OCI-LY1 (cell line): ENCODE measurements at regions not wholly inside any gene's neighbourhood (a gene's known extent, or its start where the extent isn't known, plus 50 kb on each side); places are given as distances from the start of the nearest gene placed in this dataset.

ENCODE experiments used
- EZH2 ChIP-seq: fragments of 200-600 bp; sonication (generic), shearing (Covaris generic); IDR thresholded peaks from 2 replicates; pipeline ENCODE4 v1.8.0; 2017; ENCODE audit warnings: borderline replicate concordance, mixed run types, mild to moderate bottlenecking, antibody characterized with exemption, low read length, moderate library complexity, mixed read lengths
- TF ChIP-seq, protein P1 (sequence below): fragments of 200-600 bp; sonication (generic), shearing (Covaris generic); IDR thresholded peaks from 2 replicates; pipeline ENCODE4 v1.5.1; 2017; ENCODE audit warnings: mild to moderate bottlenecking, antibody characterized with exemption, low read length, moderate library complexity, mixed read lengths

DNA sequence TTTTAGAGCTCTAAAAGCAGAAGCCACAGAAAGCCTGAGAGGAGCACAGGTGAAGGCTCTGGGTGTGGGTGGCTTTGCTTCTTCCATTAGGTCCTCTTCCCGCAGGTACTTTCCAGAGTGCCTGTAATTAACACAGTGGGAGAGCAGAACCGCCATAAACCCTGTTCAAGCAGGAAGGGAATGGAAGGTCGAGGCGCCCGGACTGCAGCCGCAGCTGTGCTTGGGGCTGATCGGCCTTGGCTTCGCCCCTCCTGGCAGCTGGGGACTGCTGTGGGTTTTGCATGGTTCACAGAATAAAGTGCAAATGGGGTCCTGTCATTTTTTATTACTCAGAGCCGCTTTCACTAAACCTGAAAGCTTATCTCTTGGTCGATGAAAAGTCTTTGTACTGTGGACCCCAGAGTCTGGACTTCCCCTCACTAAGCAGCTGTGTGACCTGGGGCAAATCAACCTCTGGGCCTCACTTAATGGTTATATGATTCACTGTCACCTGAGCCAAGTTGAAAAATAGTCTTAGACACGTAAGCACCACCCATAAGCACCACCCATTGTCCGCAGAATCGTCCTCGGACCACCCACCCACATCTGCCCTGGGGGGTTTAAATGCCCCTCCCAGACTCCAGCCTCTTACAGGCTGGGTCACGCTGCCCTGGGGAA is 100.9 kb downstream of the XRCC2 start:
- TF ChIP-seq, protein P1, sequence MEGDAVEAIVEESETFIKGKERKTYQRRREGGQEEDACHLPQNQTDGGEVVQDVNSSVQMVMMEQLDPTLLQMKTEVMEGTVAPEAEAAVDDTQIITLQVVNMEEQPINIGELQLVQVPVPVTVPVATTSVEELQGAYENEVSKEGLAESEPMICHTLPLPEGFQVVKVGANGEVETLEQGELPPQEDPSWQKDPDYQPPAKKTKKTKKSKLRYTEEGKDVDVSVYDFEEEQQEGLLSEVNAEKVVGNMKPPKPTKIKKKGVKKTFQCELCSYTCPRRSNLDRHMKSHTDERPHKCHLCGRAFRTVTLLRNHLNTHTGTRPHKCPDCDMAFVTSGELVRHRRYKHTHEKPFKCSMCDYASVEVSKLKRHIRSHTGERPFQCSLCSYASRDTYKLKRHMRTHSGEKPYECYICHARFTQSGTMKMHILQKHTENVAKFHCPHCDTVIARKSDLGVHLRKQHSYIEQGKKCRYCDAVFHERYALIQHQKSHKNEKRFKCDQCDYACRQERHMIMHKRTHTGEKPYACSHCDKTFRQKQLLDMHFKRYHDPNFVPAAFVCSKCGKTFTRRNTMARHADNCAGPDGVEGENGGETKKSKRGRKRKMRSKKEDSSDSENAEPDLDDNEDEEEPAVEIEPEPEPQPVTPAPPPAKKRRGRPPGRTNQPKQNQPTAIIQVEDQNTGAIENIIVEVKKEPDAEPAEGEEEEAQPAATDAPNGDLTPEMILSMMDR, result no peak
- no peak for TF ChIP-seq EZH2
